ENCODE measurements at regions not wholly inside any gene's neighbourhood (a gene's known extent, or its start where the extent isn't known, plus 50 kb on each side); places are given as distances from the start of the nearest gene placed in this dataset.

- Histone ChIP-seq H3K4me1 (ENCODE audit: insufficient read depth, low read length) (peaks cover 3% of the 10 kb centered on the region), H3K27me3 (ENCODE audit: insufficient read depth, low read length) (no peaks in the 10 kb centered on the region), H3K4me3 (ENCODE audit: insufficient read depth, low read length) (no peak overlapping the region), H3K36me3 (ENCODE audit: insufficient read depth, low read length) (no peaks in the 10 kb centered on the region), H2AFZ (ENCODE audit: low read length) (no peak overlapping the region), H4K20me1 (ENCODE audit: insufficient read depth, low read length) (no peaks in the 10 kb centered on the region), H3K79me2 (ENCODE audit: insufficient read depth, low read length) (no peaks in the 10 kb centered on the region), H3K9me3 (ENCODE audit: low read depth, low read length) (no peaks in the 10 kb centered on the region), H3K27ac (ENCODE audit: low read depth, low read length) (no peak overlapping the region), H3K4me2 (ENCODE audit: insufficient read depth, low read length) (no peak overlapping the region)
- no peak for TF ChIP-seq CTCF (IDR thresholded peaks at IDR 0.05; ENCODE audit: extremely low read depth, low read depth, low read length)
- no peak for DNase-seq (ENCODE audit: insufficient read length, low spot score, missing footprints)
These were observed 53.6 kb upstream of the POU5F2 start for GRCh38 chr5:93794954-93795353.

- Histone ChIP-seq H3K9me3 (ENCODE audit: low read depth, low read length) (no peaks in the 10 kb centered on the region), H3K4me3 (ENCODE audit: insufficient read depth, low read length) (no peak overlapping the region)
- DNase-seq (ENCODE audit: insufficient read length, low spot score, missing footprints): no peak
These were observed 51.9 kb upstream of the POU5F2 start for GRCh38 chr5:93793159-93793781.

GRCh38 chr5:93791518-93791972 lies 50.1 kb upstream of the POU5F2 start:
- peaks cover 12% of the 10 kb centered on the region for H3K4me1 ChIP-seq (ENCODE audit: insufficient read depth, low read length)
- no peaks in the 10 kb centered on the region for H4K20me1 ChIP-seq (ENCODE audit: insufficient read depth, low read length)
- DNase-seq (ENCODE audit: insufficient read length, low spot score, missing footprints): no peak
- no peaks in the 10 kb centered on the region for H3K9me3 ChIP-seq (ENCODE audit: low read depth, low read length)
- H3K27me3 ChIP-seq (ENCODE audit: insufficient read depth, low read length): no peaks in the 10 kb centered on the region
- no peak for TF ChIP-seq CTCF (IDR thresholded peaks at IDR 0.05; ENCODE audit: extremely low read depth, low read depth, low read length)
- no peak overlapping the region for H3K4me3 ChIP-seq (ENCODE audit: insufficient read depth, low read length)
- no peak overlapping the region for H3K4me2 ChIP-seq (ENCODE audit: insufficient read depth, low read length)
- H3K79me2 ChIP-seq (ENCODE audit: insufficient read depth, low read length): no peaks in the 10 kb centered on the region
- no peaks in the 10 kb centered on the region for H3K36me3 ChIP-seq (ENCODE audit: insufficient read depth, low read length)
- no peak overlapping the region for H3K27ac ChIP-seq (ENCODE audit: low read depth, low read length)
- H2AFZ ChIP-seq (ENCODE audit: low read length): no peak overlapping the region

More at GRCh38 chr5:93793159-93793781, 51.9 kb upstream of the POU5F2 start:
- Histone ChIP-seq H3K36me3 (ENCODE audit: insufficient read depth, low read length) (no peaks in the 10 kb centered on the region), H4K20me1 (ENCODE audit: insufficient read depth, low read length) (no peaks in the 10 kb centered on the region), H2AFZ (ENCODE audit: low read length) (no peak overlapping the region), H3K79me2 (ENCODE audit: insufficient read depth, low read length) (no peaks in the 10 kb centered on the region), H3K4me2 (ENCODE audit: insufficient read depth, low read length) (no peak overlapping the region), H3K27me3 (ENCODE audit: insufficient read depth, low read length) (no peaks in the 10 kb centered on the region), H3K4me1 (ENCODE audit: insufficient read depth, low read length) (peaks cover 12% of the 10 kb centered on the region), H3K27ac (ENCODE audit: low read depth, low read length) (no peak overlapping the region)
- no peak for TF ChIP-seq CTCF (IDR thresholded peaks at IDR 0.05; ENCODE audit: extremely low read depth, low read depth, low read length)
